GM12892 (cell line): ENCODE measurements at regions not wholly inside any gene's neighbourhood (a gene's known extent, or its start where the extent isn't known, plus 50 kb on each side); places are given as distances from the start of the nearest gene placed in this dataset.

Experiments
- DNase-seq: peaks from one replicate; pipeline ENCODE4 v3.0.0; 2011; ENCODE audit not compliant: insufficient read length
- FAIRE-seq: peaks from 2 replicates; lab custom pipeline; 2011; peaks lifted over from hg19 to GRCh38; lab: Jason Lieb, UNC
- POLR2A ChIP-seq: IDR thresholded peaks from 2 replicates; pipeline ENCODE4 v1.6.1; 2011; ENCODE audit warnings: low read depth, low read length, control low read depth
- POLR2AphosphoS5 ChIP-seq: IDR thresholded peaks from 2 replicates; pipeline ENCODE4 v1.6.1; 2011; ENCODE audit warnings: low read depth, low read length, control low read depth
- TAF1 ChIP-seq: IDR thresholded peaks from 2 replicates; pipeline ENCODE4 v1.6.1; 2011; ENCODE audit warnings: low read depth, mild to moderate bottlenecking, control low read depth, low read length, borderline replicate concordance

GRCh38 chr16:85454171-85454872, 158.8 kb upstream of the GSE1 start:
- TF ChIP-seq POLR2A (no peak), POLR2AphosphoS5 (no peak), TAF1 (no peak)
- DNase-seq (no peak), FAIRE-seq (no peak)

GRCh38 chr16:85455534-85455933, 157.6 kb upstream of the GSE1 start:
- DNase-seq, result no peak
- FAIRE-seq, result no peak
- TF ChIP-seq POLR2AphosphoS5 (no peak), POLR2A (no peak), TAF1 (no peak)

- FAIRE-seq (no peak), DNase-seq (no peak)
- TF ChIP-seq POLR2A, result no peak
- no peak for TF ChIP-seq TAF1
- TF ChIP-seq POLR2AphosphoS5, result no peak
Measured at GRCh38 chr16:85457366-85457765, 155.8 kb upstream of the GSE1 start.

GRCh38 chr16:85458968-85459367, 154.2 kb upstream of the GSE1 start:
- no peak for DNase-seq

GRCh38 chr16:85459529-85460251, 153.4 kb upstream of the GSE1 start:
- FAIRE-seq, result no peak
- TF ChIP-seq TAF1 (no peak), POLR2AphosphoS5 (no peak), POLR2A (no peak)
- no peak for DNase-seq

More at GRCh38 chr16:85458968-85459367, 154.2 kb upstream of the GSE1 start:
- FAIRE-seq, result no peak
- TF ChIP-seq POLR2AphosphoS5 (no peak), POLR2A (no peak), TAF1 (no peak)

- TF ChIP-seq POLR2AphosphoS5, result no peak
- no peak for TF ChIP-seq POLR2A
- TF ChIP-seq TAF1, result no peak
- DNase-seq (no peak), FAIRE-seq (no peak)
Measured at GRCh38 chr16:85460252-85461021, 152.7 kb upstream of the GSE1 start.

- TF ChIP-seq TAF1, result no peak
- TF ChIP-seq POLR2AphosphoS5, result no peak
- no peak for TF ChIP-seq POLR2A
- FAIRE-seq (no peak), DNase-seq (no peak)
Measured at GRCh38 chr16:85461022-85461813, 151.9 kb upstream of the GSE1 start.

- DNase-seq (no peak), FAIRE-seq (no peak)
- no peak for TF ChIP-seq POLR2A
- no peak for TF ChIP-seq TAF1
- no peak for TF ChIP-seq POLR2AphosphoS5
Measured at GRCh38 chr16:85461814-85462713, 151.1 kb upstream of the GSE1 start.

GRCh38 chr16:85462714-85463611, 150.2 kb upstream of the GSE1 start:
- FAIRE-seq, result no peak
- DNase-seq, result no peak
- TF ChIP-seq POLR2A (no peak), TAF1 (no peak), POLR2AphosphoS5 (no peak)

- TF ChIP-seq TAF1 (no peak), POLR2A (no peak), POLR2AphosphoS5 (no peak)
- DNase-seq, result no peak
- no peak for FAIRE-seq
Measured at GRCh38 chr16:85463672-85464382, 149.3 kb upstream of the GSE1 start.
